ENCODE measurements at regions not wholly inside any gene's neighbourhood (a gene's known extent, or its start where the extent isn't known, plus 50 kb on each side); places are given as distances from the start of the nearest gene placed in this dataset.
"Not testable (repeated sequence)": the region's sequence is repeated elsewhere in the genome, so short reads cannot be mapped to it uniquely, and the experiment has no call there.

DNA sequence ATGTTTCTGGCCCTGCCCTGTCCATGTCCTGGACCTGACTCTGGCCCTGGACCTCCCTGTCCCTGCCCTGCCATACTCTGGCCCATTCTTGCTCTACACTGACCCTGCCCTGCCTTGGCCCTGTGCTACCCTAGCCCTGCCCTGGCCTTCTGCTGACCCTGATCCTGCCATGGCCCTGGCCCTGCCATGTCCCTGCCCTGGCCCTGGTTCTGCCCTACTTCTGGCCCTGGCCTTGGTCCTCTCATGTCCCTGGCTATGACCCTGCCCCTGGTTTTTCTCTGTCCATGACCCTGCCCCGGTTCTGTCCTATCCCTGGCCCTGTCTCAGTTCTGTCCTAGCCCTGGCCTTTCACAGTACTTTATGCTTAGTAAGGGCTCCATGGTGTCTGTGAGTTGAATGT, 234.5 kb downstream of the GOLGA6L6 start:
- not testable (repeated sequence) for TF ChIP-seq CTCF (IDR thresholded peaks at IDR 0.05 in 8 of 11, conservative IDR thresholded peaks at IDR 0.05 in 3 of 11); POLR2A (IDR thresholded peaks at IDR 0.05); POLR2AphosphoS5 (IDR thresholded peaks at IDR 0.05)
